HCT116 (cell line): ENCODE measurements at regions not wholly inside any gene's neighbourhood (a gene's known extent, or its start where the extent isn't known, plus 50 kb on each side); places are given as distances from the start of the nearest gene placed in this dataset.

Source experiments
- EGR1 ChIP-seq: IDR thresholded peaks from 2 replicates; pipeline ENCODE4 v1.6.1; 2012; ENCODE audit warnings: low read depth
- ELF1 ChIP-seq: IDR thresholded peaks from 2 replicates; pipeline ENCODE4 v1.6.1; 2012; ENCODE audit warnings: low read depth, borderline replicate concordance
- POLR2A ChIP-seq: IDR thresholded peaks from 2 replicates; pipeline ENCODE4 v1.7.0; 2011; ENCODE audit warnings: borderline replicate concordance; ENCODE audit not compliant: insufficient read depth, insufficient read length; ENCODE audit errors: extremely low read depth
- POLR2AphosphoS5 ChIP-seq: IDR thresholded peaks from 2 replicates; pipeline ENCODE4 v1.6.1; 2011; ENCODE audit warnings: mild to moderate bottlenecking, low read depth, low read length, moderate library complexity
- RAD21 ChIP-seq: IDR thresholded peaks from 2 replicates; pipeline ENCODE4 v1.6.1; 2012; ENCODE audit warnings: low read depth, mild to moderate bottlenecking
- SP1 ChIP-seq: IDR thresholded peaks from 2 replicates; pipeline ENCODE4 v1.6.1; 2012; ENCODE audit warnings: low read depth
- TCF7L2 ChIP-seq: IDR thresholded peaks from 2 replicates; pipeline ENCODE4 v1.7.0; 2011; ENCODE audit warnings: borderline replicate concordance, inconsistent platforms; ENCODE audit not compliant: insufficient read depth, insufficient read length; ENCODE audit errors: extremely low read depth
- TF ChIP-seq, protein P1 (sequence below), 3 experiments: fragments of 200-600 bp in 1 of 3; sonication (generic) in 1 of 3; IDR thresholded peaks in 2 of 3; conservative IDR thresholded peaks in 1 of 3; 2 replicates each; pipeline ENCODE4 v1.5.1; 2012 to 2017; ENCODE audit warnings: low read depth in 2 of 3, low read length in 2 of 3, antibody characterized with exemption in 1 of 3, borderline replicate concordance in 1 of 3, control low read depth in 1 of 3, mild to moderate bottlenecking in 1 of 3, mixed read lengths in 1 of 3, mixed run types in 1 of 3, moderate library complexity in 1 of 3; ENCODE audit not compliant: insufficient read depth in 1 of 3
- TF ChIP-seq, protein P2 (sequence below): IDR thresholded peaks from 2 replicates; pipeline ENCODE4 v1.6.1; 2012

DNA sequence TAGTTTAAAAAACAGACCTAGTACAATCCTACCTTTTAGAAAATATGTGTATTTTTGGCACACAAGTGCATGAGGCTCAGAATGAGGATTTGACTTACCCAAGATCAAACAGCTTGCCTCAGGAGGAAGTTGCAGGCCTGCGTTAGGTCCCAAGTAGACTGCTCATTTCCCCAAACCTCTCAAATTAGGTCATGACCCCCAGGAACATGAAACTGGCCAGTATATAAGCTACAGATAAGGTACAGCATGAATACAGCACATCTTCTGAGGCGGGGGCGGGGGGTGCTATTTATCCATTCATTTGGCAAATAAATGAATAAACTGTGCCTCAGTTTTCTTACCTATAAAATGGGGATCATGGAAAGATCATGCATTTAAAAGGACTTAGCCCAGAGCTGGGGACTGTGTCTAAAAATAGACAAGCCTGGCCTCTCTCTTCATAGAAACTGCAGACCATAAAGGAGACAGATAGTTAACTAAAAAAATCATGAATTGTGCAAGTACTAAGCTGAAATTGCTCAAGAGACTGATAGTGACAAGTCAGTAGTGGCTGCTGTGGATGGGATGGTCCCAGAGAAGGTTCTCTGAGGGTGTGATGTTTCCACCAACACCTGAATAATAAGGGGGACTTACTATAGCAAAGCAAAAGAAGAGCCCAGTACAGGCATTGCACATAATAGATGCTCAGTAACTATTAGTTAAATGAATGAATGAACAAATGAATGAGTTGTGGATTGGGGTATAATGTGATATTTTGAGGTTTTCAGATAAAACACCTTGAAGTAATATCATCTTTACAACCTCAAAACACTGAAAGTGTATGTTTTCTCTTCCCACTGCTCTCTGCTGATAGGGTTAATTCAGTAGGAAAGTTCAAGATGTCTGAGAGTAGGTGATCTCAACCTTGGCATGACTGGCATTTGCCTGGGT is 258.5 kb upstream of the PROK2 start:
- TF ChIP-seq RAD21 (no peak), POLR2AphosphoS5 (no peak), ELF1 (no peak), POLR2A (no peak), TCF7L2 (no peak), SP1 (no peak), EGR1 (no peak)
- TF ChIP-seq, protein P1, sequence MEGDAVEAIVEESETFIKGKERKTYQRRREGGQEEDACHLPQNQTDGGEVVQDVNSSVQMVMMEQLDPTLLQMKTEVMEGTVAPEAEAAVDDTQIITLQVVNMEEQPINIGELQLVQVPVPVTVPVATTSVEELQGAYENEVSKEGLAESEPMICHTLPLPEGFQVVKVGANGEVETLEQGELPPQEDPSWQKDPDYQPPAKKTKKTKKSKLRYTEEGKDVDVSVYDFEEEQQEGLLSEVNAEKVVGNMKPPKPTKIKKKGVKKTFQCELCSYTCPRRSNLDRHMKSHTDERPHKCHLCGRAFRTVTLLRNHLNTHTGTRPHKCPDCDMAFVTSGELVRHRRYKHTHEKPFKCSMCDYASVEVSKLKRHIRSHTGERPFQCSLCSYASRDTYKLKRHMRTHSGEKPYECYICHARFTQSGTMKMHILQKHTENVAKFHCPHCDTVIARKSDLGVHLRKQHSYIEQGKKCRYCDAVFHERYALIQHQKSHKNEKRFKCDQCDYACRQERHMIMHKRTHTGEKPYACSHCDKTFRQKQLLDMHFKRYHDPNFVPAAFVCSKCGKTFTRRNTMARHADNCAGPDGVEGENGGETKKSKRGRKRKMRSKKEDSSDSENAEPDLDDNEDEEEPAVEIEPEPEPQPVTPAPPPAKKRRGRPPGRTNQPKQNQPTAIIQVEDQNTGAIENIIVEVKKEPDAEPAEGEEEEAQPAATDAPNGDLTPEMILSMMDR (IDR thresholded peaks at IDR 0.05 in 2 of 3, conservative IDR thresholded peaks at IDR 0.05 in 1 of 3; ENCODE audit: borderline replicate concordance in 1 of 3, insufficient read depth in 1 of 3, low read depth in 2 of 3, low read length in 2 of 3) = no peak
- TF ChIP-seq, protein P2, sequence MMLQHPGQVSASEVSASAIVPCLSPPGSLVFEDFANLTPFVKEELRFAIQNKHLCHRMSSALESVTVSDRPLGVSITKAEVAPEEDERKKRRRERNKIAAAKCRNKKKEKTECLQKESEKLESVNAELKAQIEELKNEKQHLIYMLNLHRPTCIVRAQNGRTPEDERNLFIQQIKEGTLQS = no peak
